SK-N-MC (cell line): ENCODE measurements at regions not wholly inside any gene's neighbourhood (a gene's known extent, or its start where the extent isn't known, plus 50 kb on each side); places are given as distances from the start of the nearest gene placed in this dataset.

Source experiments
- DNase-seq: peaks from one replicate; pipeline ENCODE4 v3.0.0-alpha.2; 2011; ENCODE audit warnings: low read depth, low spot score
- H3K27ac ChIP-seq: fragments of 200-600 bp; sonication (generic); 2 replicates; pipeline ENCODE4 v1.5.1; 2016; ENCODE audit warnings: mixed run types
- H3K36me3 ChIP-seq: fragments of 200-600 bp; sonication (generic); 2 replicates; pipeline ENCODE4 v1.6.1; 2017; ENCODE audit warnings: antibody characterized with exemption, low read length, mixed read lengths; ENCODE audit not compliant: insufficient read depth
- H3K4me3 ChIP-seq: fragments of 200-600 bp; sonication (generic); 2 replicates; pipeline ENCODE4 v1.5.1; 2016
- H3K9ac ChIP-seq: fragments of 200-600 bp; sonication (generic); 2 replicates; pipeline ENCODE4 v1.8.0; 2017; ENCODE audit warnings: mixed run types, mixed read lengths; ENCODE audit not compliant: insufficient read length
- H3K9me3 ChIP-seq: fragments of 200-600 bp; sonication (generic); 2 replicates; pipeline ENCODE4 v1.6.1; 2017; ENCODE audit warnings: low read depth, mild to moderate bottlenecking, antibody characterized with exemption, low read length, moderate library complexity, mixed read lengths
- EZH2 ChIP-seq: fragments of 200-600 bp; sonication (generic); IDR thresholded peaks from one replicate; pipeline ENCODE4 v1.6.1; 2017; ENCODE audit warnings: antibody characterized with exemption
- FOXP2 ChIP-seq: optimal IDR thresholded peaks from 2 replicates; pipeline ENCODE3; 2011; ENCODE audit warnings: mild to moderate bottlenecking, moderate library complexity; ENCODE audit not compliant: insufficient read depth; ENCODE audit errors: extremely low read length, control extremely low read depth
- POLR2AphosphoS5 ChIP-seq: IDR thresholded peaks from 2 replicates; pipeline ENCODE4 v1.6.1; 2012; ENCODE audit warnings: mild to moderate bottlenecking, low read depth, low read length, borderline replicate concordance

DNA sequence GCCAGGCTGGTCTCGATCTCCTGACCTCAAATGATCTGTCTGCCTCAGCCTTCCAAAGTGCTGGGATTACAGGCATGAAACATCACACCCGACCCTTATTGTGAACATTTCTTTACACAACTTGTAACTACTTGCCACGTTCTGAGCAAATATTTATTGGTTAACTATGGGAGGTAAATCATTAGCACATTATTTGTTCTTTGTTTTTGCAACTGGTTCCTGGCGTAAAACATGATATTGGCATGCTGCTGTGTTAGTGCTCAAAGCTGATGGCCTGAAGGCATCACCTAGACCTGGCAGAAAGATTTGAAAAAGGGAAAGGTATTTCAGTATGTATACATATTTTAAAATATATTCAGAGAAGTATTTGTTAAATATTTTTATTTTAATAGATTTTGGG lies 438.3 kb upstream of the PRKX start:
- Histone ChIP-seq H3K4me3 (no peak overlapping the region), H3K9ac (no peak overlapping the region), H3K27ac (no peak overlapping the region), H3K36me3 (no peaks in the 10 kb centered on the region), H3K9me3 (no peaks in the 10 kb centered on the region)
- TF ChIP-seq FOXP2 (no peak), EZH2 (no peak), POLR2AphosphoS5 (no peak)
- no peak for DNase-seq

- H3K36me3 ChIP-seq, result no peaks in the 10 kb centered on the region
These were observed 436.8 kb upstream of the PRKX start for GRCh38 chrX:4150259-4150658.

DNA sequence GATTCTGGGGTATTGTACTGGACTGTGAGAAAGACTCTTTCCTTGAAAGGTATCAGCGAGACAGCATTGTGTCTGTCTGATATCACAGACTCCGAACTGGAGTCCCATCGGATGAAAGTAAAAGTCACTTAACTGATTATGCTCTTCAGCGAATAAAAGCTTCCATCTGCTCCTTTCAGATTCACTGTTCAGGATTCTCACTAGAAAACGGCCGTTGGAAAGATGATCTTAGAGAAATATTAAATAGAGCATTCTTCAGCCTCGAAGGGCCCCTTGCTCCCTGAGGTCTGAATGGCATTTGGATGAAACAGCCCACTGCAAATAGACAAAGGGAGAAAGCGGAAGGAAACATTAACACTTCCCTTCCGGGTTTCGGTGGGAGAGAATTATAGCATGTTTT lies 416.2 kb upstream of the PRKX start:
- no peak for TF ChIP-seq EZH2
- no peak for TF ChIP-seq POLR2AphosphoS5
- TF ChIP-seq FOXP2, result no peak
- Histone ChIP-seq H3K27ac (no peak overlapping the region), H3K36me3 (no peaks in the 10 kb centered on the region), H3K9ac (no peak overlapping the region), H3K4me3 (no peak overlapping the region), H3K9me3 (no peaks in the 10 kb centered on the region)
- no peak for DNase-seq

More at GRCh38 chrX:4150259-4150658, 436.8 kb upstream of the PRKX start:
- no peaks in the 10 kb centered on the region for H3K9me3 ChIP-seq
- H3K9ac ChIP-seq, result no peak overlapping the region
- DNase-seq, result no peak
- no peak overlapping the region for H3K27ac ChIP-seq
- TF ChIP-seq EZH2 (no peak), FOXP2 (no peak)
- no peak overlapping the region for H3K4me3 ChIP-seq

- Histone ChIP-seq H3K9me3 (no peaks in the 10 kb centered on the region), H3K36me3 (no peaks in the 10 kb centered on the region), H3K27ac (peak overlapping the region; percentile 99), H3K4me3 (peak overlapping the region; percentile 66), H3K9ac (peak overlapping the region; percentile 69)
- DNase-seq, result peak; percentile 95
- TF ChIP-seq FOXP2 (no peak), POLR2AphosphoS5 (peak; percentile 68; the same call in 1 of the 2 replicates)
These were observed 405.4 kb upstream of the PRKX start for GRCh38 chrX:4118666-4119530.

GRCh38 chrX:4110964-4111363 lies 397.5 kb upstream of the PRKX start:
- Histone ChIP-seq H3K4me3 (no peak overlapping the region), H3K36me3 (no peaks in the 10 kb centered on the region), H3K9ac (no peak overlapping the region), H3K27ac (no peak overlapping the region), H3K9me3 (no peaks in the 10 kb centered on the region)
- TF ChIP-seq FOXP2 (no peak), POLR2AphosphoS5 (no peak), EZH2 (no peak)
- no peak for DNase-seq

DNA sequence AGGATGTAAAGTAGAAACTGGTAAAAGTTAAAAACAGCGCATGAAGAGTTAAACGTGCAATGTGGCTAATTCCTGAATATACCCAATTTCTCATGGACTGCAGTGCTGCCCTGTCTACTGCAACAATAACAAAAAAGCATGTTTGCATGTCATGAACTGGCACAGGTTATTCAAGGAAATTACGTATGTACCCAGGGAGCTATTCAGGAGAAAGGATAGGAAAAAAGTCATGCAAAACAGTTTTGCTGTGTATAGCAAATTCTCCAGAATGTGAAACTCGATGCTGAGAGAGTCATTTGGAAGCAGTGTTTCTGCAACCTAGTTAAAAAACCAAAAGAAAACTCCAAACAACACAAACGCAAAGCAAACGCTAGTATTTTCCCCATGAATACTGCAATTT lies 381.5 kb upstream of the PRKX start:
- no peaks in the 10 kb centered on the region for H3K9me3 ChIP-seq
- TF ChIP-seq FOXP2 (no peak), POLR2AphosphoS5 (no peak), EZH2 (no peak)
- H3K27ac ChIP-seq, result no peak overlapping the region
- no peak overlapping the region for H3K4me3 ChIP-seq
- DNase-seq, result no peak
- no peaks in the 10 kb centered on the region for H3K36me3 ChIP-seq
- no peak overlapping the region for H3K9ac ChIP-seq

DNA sequence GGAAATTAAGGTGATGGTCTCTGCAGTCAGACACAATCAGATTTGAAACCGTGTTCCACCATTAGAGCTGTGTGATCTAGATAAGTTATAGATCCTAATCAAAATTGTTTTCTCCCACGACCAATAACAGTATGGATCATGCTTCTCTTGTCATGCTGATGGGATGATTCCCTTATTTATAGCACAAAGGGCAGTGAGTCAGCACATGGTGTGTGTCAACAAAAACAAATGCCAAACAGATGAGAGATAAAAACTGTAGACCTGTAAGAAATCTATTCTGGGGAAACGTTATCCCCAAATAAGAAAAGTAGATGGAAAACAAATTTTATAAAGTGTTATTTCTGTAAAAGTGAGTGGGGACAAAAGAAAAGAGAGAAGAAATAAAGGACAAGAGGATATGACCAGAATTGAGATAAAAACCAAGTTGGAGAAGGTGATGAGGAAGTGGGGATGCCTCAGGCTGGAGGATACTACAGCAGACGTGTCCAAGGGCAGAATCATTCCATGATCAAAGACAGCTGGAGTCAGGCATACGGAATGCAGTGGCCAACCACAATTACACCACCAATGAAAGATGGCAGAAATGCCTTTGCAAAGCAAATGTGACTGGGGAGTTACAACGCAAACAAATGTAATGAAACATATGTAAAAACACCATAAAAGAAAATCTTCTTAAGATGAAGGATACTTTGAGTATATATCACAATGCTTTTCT lies 377.8 kb upstream of the PRKX start:
- Histone ChIP-seq H3K9ac (no peak overlapping the region), H3K27ac (no peak overlapping the region), H3K9me3 (no peaks in the 10 kb centered on the region), H3K4me3 (no peak overlapping the region), H3K36me3 (no peaks in the 10 kb centered on the region)
- no peak for DNase-seq
- TF ChIP-seq FOXP2 (no peak), EZH2 (no peak), POLR2AphosphoS5 (no peak)

GRCh38 chrX:4059893-4060292 lies 346.4 kb upstream of the PRKX start:
- Histone ChIP-seq H3K9ac (no peak overlapping the region), H3K4me3 (no peak overlapping the region), H3K36me3 (no peaks in the 10 kb centered on the region), H3K27ac (no peak overlapping the region), H3K9me3 (no peaks in the 10 kb centered on the region)
- no peak for DNase-seq
- TF ChIP-seq EZH2 (no peak), FOXP2 (no peak), POLR2AphosphoS5 (no peak)

DNA sequence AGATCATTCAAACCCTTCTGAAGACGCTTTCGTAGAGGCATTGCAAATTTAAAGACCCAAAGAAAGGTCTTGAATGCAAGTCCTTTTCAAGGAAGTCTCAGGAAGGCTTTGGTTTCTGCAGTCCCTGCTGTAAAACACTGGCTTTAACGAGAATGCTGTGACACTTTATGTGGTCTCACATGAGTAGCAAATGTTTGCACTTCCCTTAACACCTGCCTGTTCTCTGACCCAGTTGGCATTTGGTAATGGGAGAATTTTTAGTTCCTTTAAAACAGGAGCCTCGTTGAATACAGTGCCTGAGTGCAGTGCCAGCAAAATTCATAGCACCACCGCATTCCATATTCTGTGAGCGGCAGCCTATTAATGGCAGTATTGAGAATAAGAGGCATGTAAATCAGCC lies 330.5 kb upstream of the PRKX start:
- Histone ChIP-seq H3K36me3 (no peaks in the 10 kb centered on the region), H3K27ac (no peak overlapping the region), H3K4me3 (no peak overlapping the region), H3K9me3 (no peaks in the 10 kb centered on the region), H3K9ac (no peak overlapping the region)
- DNase-seq, result no peak
- TF ChIP-seq EZH2 (no peak), POLR2AphosphoS5 (no peak), FOXP2 (no peak)
